ENCODE measurements at regions not wholly inside any gene's neighbourhood (a gene's known extent, or its start where the extent isn't known, plus 50 kb on each side); places are given as distances from the start of the nearest gene placed in this dataset.

DNA sequence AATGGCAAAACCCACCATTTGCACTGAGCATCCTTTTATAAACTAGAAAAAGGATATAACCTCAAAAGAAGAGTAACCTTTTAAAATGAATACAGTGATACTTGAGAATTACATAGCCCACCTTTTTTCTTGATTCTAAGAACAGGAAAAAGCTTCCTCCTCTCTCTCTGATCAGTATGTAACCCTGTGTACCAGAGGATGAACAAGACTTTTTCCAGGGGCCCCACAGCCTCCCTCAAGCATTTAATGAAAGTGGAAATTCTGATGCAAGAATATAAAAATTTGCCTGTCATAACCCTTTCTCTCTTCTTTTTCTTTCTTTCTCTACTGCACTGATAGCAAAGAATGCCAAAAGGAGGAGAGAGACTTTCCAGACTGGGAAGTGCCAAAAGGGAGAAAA lies 64.2 kb upstream of the BTN3A2 start:
- TF ChIP-seq POLR2AphosphoS5 (IDR thresholded peaks at IDR 0.05; ENCODE audit: low read depth) = no peak
- no peak for TF ChIP-seq CTCF (conservative IDR thresholded peaks at IDR 0.05; ENCODE audit: low read depth in 2 of 2)
- TF ChIP-seq EZH2 (IDR thresholded peaks at IDR 0.05; ENCODE audit: low read depth, unreplicated experiment) = no peak
- TF ChIP-seq EZH2phosphoT487 (IDR thresholded peaks at IDR 0.05; ENCODE audit: unreplicated experiment) = no peak
- TF ChIP-seq, protein P1, sequence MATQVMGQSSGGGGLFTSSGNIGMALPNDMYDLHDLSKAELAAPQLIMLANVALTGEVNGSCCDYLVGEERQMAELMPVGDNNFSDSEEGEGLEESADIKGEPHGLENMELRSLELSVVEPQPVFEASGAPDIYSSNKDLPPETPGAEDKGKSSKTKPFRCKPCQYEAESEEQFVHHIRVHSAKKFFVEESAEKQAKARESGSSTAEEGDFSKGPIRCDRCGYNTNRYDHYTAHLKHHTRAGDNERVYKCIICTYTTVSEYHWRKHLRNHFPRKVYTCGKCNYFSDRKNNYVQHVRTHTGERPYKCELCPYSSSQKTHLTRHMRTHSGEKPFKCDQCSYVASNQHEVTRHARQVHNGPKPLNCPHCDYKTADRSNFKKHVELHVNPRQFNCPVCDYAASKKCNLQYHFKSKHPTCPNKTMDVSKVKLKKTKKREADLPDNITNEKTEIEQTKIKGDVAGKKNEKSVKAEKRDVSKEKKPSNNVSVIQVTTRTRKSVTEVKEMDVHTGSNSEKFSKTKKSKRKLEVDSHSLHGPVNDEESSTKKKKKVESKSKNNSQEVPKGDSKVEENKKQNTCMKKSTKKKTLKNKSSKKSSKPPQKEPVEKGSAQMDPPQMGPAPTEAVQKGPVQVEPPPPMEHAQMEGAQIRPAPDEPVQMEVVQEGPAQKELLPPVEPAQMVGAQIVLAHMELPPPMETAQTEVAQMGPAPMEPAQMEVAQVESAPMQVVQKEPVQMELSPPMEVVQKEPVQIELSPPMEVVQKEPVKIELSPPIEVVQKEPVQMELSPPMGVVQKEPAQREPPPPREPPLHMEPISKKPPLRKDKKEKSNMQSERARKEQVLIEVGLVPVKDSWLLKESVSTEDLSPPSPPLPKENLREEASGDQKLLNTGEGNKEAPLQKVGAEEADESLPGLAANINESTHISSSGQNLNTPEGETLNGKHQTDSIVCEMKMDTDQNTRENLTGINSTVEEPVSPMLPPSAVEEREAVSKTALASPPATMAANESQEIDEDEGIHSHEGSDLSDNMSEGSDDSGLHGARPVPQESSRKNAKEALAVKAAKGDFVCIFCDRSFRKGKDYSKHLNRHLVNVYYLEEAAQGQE (IDR thresholded peaks at IDR 0.05; ENCODE audit: unreplicated experiment) = no peak
- TF ChIP-seq CREB1 (CRISPR knock-in tag; IDR thresholded peaks at IDR 0.05; ENCODE audit: low read depth) = no peak
- TF ChIP-seq ZNF462 (CRISPR knock-in tag; IDR thresholded peaks at IDR 0.05) = no peak
- no peak for TF ChIP-seq JUNB (IDR thresholded peaks at IDR 0.05; ENCODE audit: unreplicated experiment)
- no peak for TF ChIP-seq NANOG (IDR thresholded peaks at IDR 0.05; ENCODE audit: borderline replicate concordance)
- no peak for TF ChIP-seq STAT1 (IDR thresholded peaks at IDR 0.05; ENCODE audit: unreplicated experiment)
- TF ChIP-seq ZNF331 (CRISPR knock-in tag; IDR thresholded peaks at IDR 0.05; ENCODE audit: low read depth) = no peak
- TF ChIP-seq, protein P2, sequence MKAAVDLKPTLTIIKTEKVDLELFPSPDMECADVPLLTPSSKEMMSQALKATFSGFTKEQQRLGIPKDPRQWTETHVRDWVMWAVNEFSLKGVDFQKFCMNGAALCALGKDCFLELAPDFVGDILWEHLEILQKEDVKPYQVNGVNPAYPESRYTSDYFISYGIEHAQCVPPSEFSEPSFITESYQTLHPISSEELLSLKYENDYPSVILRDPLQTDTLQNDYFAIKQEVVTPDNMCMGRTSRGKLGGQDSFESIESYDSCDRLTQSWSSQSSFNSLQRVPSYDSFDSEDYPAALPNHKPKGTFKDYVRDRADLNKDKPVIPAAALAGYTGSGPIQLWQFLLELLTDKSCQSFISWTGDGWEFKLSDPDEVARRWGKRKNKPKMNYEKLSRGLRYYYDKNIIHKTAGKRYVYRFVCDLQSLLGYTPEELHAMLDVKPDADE (IDR thresholded peaks at IDR 0.05) = no peak
- no peak for TF ChIP-seq ZNF114 (CRISPR knock-in tag; IDR thresholded peaks at IDR 0.05)
